HCT116 (cell line): ENCODE measurements at regions not wholly inside any gene's neighbourhood (a gene's known extent, or its start where the extent isn't known, plus 50 kb on each side); places are given as distances from the start of the nearest gene placed in this dataset.

Experiments
- POLR2AphosphoS5 ChIP-seq: IDR thresholded peaks from 2 replicates; pipeline ENCODE4 v1.6.1; 2011; ENCODE audit warnings: mild to moderate bottlenecking, low read depth, low read length, moderate library complexity
- RAD21 ChIP-seq: IDR thresholded peaks from 2 replicates; pipeline ENCODE4 v1.6.1; 2012; ENCODE audit warnings: low read depth, mild to moderate bottlenecking
- SRF ChIP-seq: IDR thresholded peaks from 2 replicates; pipeline ENCODE4 v1.6.1; 2012; ENCODE audit warnings: low read depth
- TCF7L2 ChIP-seq: IDR thresholded peaks from 2 replicates; pipeline ENCODE4 v1.7.0; 2011; ENCODE audit warnings: borderline replicate concordance, inconsistent platforms; ENCODE audit not compliant: insufficient read depth, insufficient read length; ENCODE audit errors: extremely low read depth
- YY1 ChIP-seq: IDR thresholded peaks from 2 replicates; pipeline ENCODE4 v1.6.1; 2011; ENCODE audit warnings: low read length, low read depth, moderate library complexity, mild to moderate bottlenecking; ENCODE audit not compliant: insufficient replicate concordance; ENCODE audit errors: extremely low read depth
- TF ChIP-seq, protein P1 (sequence below), 3 experiments: fragments of 200-600 bp in 1 of 3; sonication (generic) in 1 of 3; IDR thresholded peaks in 2 of 3; conservative IDR thresholded peaks in 1 of 3; 2 replicates each; pipeline ENCODE4 v1.5.1; 2012 to 2017; ENCODE audit warnings: low read depth in 2 of 3, low read length in 2 of 3, antibody characterized with exemption in 1 of 3, borderline replicate concordance in 1 of 3, control low read depth in 1 of 3, mild to moderate bottlenecking in 1 of 3, mixed read lengths in 1 of 3, mixed run types in 1 of 3, moderate library complexity in 1 of 3; ENCODE audit not compliant: insufficient read depth in 1 of 3

GRCh38 chr9:21653589-21653988 is 148.8 kb upstream of the MTAP start:
- TF ChIP-seq, protein P1, sequence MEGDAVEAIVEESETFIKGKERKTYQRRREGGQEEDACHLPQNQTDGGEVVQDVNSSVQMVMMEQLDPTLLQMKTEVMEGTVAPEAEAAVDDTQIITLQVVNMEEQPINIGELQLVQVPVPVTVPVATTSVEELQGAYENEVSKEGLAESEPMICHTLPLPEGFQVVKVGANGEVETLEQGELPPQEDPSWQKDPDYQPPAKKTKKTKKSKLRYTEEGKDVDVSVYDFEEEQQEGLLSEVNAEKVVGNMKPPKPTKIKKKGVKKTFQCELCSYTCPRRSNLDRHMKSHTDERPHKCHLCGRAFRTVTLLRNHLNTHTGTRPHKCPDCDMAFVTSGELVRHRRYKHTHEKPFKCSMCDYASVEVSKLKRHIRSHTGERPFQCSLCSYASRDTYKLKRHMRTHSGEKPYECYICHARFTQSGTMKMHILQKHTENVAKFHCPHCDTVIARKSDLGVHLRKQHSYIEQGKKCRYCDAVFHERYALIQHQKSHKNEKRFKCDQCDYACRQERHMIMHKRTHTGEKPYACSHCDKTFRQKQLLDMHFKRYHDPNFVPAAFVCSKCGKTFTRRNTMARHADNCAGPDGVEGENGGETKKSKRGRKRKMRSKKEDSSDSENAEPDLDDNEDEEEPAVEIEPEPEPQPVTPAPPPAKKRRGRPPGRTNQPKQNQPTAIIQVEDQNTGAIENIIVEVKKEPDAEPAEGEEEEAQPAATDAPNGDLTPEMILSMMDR (IDR thresholded peaks at IDR 0.05 in 2 of 3, conservative IDR thresholded peaks at IDR 0.05 in 1 of 3; ENCODE audit: borderline replicate concordance in 1 of 3, insufficient read depth in 1 of 3, low read depth in 2 of 3, low read length in 2 of 3): no peak
- TF ChIP-seq YY1 (no peak), SRF (no peak), POLR2AphosphoS5 (no peak), RAD21 (no peak), TCF7L2 (no peak)
